NCI-H2171 (cell line): ENCODE measurements at regions not wholly inside any gene's neighbourhood (a gene's known extent, or its start where the extent isn't known, plus 50 kb on each side); places are given as distances from the start of the nearest gene placed in this dataset.

ENCODE experiments used
- DNase-seq: peaks from one replicate; lab custom pipeline; 2025; lab: John Stamatoyannopoulos, UW

DNA sequence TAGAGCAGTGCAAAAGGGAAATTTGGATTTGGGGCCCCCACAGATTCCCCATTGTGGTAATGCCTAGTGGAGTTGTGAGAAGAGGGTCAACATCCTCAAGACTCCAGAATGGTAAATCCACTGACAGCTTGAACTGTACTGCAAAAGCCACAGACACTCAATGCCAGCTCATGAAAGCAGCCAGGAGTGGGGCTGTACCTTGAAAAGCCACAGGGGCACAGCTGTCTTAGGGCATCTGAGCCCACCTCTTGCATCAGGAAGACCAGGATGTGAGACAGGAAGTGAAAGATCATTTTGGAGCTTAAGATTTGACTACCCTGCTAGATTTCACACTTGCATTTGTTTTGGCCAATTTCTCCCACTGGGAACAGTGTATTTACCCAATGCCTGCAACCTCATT lies 1548.9 kb upstream of the PCDH20 start:
- DNase-seq: no peak

DNA sequence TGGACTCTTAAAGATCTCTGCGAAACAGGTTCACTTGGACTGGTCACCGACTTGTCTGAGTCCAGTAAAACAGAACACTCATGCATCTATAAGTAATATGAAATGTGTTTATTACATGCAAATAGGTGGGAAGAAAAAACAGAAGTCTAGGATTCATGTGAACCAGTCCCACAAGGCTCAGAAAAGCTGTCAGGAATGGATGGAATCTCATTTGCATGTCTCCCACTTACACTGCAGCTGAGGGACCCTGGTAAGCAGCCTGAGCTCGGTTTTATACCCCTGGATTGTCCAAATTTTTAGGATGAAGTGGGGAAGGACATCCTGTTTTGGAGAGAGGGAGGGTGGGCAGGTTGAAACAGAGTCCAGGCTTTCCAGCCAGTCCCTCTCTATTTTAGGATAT lies 1545.1 kb upstream of the PCDH20 start:
- DNase-seq: no peak

DNA sequence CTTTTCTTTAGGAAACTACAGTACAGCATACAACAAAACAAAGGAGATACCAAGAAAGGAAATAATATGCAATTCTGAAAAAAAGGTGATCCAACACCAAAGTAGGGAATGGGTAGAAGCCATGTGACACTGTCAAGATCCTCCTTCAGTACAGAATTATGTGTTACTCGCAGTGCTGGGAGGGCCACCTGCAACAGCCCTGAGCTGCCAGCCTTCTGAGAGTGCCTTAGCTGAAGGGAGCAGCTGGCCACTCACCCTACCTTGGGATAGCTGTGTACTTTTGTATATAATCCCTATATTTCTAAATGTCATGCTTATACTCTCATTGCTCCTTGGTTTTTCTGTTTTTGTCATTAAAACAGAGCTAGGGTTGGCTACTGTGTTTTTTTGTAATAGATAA lies 1518.2 kb upstream of the PCDH20 start:
- DNase-seq: no peak

DNA sequence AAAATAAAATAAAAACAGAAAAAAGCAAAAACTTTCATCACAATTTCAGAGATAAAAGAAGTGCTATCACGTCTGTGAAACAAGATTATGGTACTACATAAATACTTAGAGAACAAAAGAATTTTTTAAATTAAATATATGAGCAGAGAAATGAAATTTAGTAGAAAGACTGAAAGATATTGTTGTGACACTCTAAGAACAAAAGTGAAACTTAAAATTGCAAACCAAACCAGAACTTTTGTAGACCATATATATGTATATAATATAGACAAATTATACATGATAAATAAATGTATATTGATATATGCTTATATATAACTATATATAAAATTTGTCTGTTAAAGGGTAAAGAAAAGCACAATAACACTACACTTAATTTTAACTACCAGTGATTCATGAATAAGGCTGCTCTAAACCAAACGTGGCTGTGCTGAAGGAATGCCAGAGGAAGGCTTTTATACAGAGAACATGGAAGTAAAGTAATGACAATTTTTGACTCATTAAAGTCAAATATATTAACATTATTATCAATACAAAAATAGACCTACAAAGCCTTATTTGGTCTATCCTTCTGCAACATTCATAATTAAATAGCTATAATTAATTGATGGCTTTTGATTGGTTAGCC lies 1516.7 kb upstream of the PCDH20 start:
- DNase-seq: no peak

DNA sequence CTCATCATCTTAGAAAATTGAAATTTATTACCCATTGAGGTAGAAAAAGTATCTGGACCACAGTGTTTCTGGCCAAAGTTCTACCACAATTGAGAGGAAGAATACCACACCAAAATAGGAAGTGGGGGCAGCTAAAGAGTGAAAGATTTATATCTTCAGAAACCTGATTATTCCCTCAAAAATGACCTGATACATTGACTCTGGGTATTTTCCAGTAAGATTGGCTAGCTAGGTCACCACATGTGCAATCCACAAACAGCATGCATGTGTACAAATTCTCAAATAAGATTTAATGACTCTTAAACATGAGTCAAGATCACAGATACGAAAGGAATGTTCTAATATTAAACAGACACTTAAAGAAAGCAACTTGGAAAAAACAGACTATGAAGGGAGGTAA lies 1516.2 kb upstream of the PCDH20 start:
- DNase-seq: no peak

DNA sequence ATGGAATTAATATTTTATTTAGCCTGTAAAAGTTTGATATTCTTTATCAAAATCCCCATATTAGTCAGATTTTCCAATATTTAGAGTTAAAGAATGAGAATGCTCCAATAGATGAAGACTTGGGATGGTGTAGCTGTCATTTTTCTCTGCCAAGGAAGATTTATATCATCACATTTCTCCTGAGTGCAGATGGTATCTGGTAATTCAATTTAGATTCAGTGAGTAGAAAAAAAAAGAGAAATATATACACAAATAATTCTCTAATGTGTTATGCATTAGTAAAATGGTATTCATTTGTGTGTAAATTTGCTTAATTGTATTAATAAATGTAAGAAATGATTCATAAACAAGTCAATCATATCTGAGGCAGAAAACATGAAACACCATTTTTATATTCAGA lies 1508.7 kb upstream of the PCDH20 start:
- DNase-seq: no peak

DNA sequence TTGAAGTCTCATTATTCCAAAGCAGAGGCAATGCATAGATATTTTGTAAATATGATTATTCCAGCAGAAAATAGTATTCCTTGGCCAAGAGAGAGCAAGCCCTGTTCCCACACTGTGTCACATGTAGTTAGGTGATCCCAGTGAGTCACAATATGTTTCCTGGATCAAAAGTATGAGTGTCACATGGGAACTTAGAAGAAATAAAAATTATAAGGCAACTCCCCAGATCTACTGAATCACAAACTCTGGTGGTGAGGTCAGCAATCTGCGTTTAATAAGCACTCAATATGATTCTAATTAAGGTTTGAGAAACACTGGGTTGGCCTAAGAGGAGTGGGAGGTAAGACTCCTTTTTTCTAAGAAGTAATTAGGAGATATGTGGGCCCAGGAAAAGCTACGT lies 1504.5 kb upstream of the PCDH20 start:
- no peak for DNase-seq

DNA sequence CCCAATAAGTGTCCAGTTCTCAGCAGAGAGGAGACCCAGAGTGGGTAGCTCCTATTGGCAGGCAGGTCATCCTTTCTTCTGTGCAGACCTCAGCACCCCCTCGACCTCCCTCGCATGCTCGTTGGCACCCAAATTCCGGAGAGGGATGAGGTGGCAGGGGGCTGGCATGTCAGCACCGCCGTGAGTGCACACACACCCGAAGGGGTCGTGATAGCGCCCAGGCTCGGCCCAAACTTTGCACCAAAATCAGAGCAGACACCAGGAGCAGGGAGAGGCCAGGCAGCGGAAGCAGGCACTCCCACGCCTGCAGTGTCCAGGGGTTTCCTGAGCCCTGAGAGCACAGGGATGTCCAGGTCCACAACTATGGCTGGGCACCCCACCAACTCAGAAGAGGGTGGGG lies 1503.8 kb upstream of the PCDH20 start:
- DNase-seq: no peak

DNA sequence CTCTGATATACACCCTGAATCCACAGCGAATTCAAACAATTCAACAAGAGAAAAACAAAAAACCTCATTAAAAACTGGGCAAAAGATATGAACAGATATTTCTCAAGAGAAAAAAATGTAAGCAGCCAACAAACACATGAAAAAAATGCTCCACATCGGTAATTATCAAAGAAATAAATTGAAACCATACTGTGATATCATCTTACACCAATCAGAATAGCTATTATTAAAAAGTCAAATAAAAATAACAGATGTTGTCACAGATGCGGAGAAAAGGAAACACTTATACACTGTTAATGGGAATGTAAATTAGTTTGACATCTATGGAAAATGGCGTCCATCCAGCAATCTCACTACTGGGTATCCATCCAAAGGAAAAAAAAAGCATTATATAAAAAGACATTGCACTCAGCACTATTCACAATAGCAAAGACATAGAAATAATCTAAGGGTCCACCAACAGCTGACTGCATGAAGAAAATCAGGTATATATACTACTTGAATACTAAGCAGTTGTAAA lies 1495.0 kb upstream of the PCDH20 start:
- DNase-seq: no peak

DNA sequence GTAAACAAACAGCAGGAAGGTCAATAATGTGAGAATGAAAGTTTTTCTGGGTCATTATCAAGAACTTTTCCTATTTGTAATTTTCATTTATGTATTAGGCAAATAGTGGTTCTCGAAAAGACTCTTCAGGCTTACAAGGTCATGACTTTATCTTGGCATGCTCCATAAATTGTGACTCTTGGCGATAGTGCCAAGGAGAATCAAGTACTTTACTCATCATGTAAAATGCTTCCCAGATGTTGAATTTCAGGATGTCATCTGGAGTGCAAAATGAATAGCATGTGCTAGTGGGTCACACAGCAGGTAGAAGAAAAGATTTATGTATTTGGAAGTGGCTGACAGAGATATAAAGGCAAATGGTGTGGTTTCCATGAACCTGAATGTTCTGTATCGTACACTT lies 1492.7 kb upstream of the PCDH20 start:
- DNase-seq: no peak

DNA sequence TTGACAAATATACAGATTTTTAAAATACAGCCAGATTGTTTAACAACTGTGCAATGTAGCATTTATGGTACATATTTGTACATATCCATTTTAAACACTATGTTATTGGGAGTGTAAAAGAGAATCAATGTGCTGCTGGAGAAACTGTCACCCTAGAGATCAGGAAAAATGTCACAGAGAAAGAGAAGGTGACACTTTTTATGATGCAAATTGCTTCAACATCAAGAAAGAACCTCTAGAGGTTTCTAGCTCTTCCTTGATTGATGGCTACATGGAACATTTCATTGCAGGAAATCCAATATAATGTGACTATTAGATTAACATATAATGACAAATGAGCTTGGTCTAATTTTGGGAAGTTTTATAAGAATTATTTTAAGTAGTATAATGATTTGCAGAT lies 1491.2 kb upstream of the PCDH20 start:
- DNase-seq: no peak

DNA sequence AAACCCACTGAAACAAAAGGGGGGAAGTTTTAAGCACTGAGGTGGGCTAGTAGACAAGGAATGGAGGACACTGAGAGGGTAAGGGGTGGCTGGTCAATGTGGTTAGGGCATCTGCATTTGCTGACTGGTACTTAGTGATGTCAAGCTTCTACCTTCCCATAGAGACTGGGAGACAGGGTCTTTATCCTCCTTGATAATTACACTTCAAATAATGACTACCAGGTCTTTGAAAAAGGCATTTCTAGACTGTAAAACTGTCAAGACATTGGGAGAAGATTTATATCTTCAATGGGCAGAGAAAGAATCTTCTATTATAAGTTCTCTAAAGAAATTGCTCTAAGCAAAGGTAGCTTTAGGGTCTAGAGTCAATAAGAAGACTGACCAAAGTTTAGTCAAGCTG lies 1490.8 kb upstream of the PCDH20 start:
- DNase-seq: no peak

DNA sequence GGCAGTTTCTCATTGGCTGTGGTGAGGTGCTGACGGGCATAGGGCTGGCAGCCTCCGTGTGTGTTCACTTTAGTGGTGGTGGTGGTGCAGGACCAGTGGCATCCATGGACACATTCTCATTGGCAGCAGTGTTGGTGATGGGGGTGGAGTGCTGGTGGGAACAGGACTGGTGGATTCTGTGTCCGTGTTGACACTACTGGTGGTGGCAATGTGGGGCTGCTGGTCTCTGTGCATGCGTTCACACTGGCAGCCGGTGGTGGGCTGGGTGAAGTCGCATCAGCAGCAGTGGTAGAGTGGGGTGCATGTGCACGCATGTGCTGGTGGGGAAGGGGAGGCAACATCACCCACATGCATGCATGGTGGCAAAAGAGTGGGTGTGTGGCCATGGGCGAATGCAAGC lies 1471.4 kb upstream of the PCDH20 start:
- DNase-seq: no peak

DNA sequence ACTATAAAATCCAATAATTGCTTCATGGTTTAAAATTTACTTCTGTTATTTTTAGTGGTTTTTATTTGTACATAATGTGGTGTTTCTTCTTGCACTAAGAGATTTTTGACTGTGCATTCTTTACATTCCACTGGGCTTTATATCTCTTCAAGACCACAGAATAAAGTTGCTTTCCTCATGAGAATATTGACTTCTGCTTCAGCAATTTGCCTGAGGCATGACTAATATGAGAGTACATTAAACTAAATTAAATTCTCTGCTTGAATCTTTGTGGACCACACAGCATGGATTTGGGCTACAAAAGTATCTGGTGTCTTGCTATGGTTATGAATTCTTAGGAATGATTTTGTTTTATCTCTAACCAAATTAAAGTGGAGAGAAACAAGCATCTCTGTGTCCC lies 1463.4 kb upstream of the PCDH20 start:
- no peak for DNase-seq

DNA sequence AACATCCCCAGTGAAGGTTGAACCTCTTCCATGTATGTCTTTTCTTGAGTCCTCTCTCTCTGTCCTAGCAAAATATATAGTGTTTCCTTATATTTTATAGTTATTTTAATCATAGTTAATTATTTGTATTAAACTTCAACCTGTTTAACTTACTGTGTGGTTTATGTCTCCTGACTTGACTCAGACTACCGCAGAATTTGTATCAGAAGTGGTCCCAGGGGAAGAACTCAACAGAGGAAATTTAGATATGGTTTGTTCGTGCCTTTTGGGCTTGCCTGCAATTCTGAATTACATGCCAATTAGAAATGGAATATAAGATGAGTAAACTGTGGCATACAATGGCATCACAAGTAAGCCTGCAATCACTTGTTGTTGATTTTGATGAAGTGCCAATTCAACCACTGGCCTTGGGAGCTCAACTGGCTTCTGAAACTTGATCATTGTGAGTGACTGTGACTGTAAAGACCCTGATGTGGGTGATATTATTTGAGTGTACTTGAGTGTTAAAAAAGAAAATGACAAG lies 1459.5 kb upstream of the PCDH20 start:
- DNase-seq: no peak

DNA sequence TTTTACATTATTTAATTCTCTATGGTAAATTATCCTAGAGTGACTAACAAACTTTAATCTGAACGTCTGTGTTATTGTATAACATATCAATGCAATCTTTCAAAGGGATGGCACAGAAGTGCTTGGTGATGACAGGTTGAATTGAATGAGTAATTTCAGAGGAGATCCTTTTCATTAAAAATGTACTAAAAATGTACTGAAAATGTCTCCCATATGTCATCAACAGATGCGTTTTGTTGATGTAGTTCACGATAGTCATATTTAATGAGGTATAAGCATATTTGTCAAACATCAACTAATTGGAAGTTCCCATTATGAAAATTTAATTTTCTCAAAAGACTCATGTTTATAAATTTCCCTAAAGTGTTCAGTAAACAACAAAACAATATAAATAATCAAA lies 1434.7 kb upstream of the PCDH20 start:
- no peak for DNase-seq

DNA sequence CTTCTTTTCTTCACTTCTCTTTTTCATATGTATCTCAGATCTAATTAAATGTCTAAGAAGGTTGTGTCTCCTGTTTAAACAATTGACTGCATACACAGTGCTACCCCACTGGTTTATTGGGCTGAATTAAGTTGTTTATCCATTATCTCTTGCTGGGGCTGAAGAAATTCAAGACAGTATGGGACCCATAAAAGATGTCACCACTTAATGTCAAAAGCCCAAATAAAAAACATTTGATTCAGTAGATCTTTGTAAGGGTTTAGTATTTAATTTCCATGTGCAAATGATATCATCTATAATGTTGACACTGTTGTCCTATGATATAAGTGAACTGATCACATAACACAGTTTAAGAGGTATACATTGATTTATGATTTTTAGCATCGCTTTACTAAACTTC lies 1431.9 kb upstream of the PCDH20 start:
- DNase-seq: no peak

DNA sequence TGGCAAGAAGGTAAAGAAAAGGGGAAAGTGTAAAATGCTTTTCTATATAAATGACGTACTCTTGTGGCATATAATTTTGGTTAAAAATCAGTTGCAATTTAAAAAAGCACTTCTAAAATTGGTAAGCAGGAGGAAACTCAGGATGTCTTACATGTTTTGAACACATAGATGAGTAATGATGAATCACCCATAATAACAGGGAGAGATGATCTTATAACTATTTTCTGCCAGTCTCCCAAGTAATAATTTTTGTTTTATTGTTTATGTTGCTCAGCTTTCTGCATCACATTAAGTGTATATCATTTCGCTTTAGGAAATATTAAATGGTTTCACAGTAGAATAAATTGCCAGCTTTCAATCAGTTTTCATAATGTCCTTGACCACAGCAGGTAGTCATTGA lies 1430.7 kb upstream of the PCDH20 start:
- no peak for DNase-seq

DNA sequence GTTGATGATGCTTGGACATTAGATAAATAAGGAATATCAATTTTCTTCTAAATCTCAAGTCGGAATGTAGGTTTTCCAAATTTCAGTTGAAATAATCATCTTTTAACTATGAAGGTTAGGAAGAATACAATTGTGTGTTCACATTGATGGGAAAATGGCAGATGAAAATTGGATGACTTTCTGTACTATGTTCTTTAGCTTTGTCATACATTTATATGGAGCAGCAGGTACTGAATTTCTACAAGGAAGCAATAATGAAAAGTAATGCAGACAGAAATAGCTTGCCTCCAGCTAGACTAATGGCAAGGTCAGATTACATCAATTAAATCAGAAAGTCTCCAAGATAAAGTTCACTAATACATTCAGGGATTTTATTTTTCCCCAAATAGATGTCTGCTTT lies 1423.7 kb upstream of the PCDH20 start:
- DNase-seq: no peak

DNA sequence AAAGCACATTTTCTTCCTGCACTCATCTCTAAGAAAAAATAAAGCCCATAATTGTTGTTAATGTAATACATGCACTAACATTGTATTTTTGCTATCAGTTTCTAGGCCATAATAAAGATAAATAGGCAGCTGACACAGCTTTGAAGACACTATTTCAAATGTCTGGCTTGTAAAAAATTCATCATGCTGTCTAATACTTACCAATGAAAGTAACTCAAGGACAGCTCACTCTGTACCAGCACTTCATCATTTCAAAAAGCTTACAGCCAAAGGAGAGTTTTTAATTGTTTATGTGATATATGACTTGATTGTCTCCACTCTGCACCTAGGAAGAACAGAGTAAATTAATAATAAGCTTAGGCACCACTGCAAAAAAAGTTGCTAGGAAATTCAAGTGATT lies 1423.3 kb upstream of the PCDH20 start:
- no peak for DNase-seq

DNA sequence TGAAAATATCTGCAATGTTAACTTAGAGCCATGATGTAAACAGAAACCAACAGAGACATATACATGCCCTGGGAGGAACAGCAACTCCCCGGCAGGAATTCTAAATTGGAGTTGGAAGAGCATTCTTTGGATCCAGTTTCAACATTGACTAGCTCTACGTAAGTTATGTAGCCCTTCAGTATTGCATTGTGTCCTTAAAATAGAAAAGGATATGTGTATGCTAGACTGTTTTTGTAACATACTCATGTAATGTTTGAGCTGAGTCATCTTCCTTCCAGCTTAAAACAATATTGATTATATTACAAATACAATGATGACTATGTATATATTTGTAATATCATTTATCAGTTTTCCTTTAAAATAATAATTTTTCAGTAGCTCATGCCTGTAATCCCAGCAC lies 1422.2 kb upstream of the PCDH20 start:
- DNase-seq: no peak

DNA sequence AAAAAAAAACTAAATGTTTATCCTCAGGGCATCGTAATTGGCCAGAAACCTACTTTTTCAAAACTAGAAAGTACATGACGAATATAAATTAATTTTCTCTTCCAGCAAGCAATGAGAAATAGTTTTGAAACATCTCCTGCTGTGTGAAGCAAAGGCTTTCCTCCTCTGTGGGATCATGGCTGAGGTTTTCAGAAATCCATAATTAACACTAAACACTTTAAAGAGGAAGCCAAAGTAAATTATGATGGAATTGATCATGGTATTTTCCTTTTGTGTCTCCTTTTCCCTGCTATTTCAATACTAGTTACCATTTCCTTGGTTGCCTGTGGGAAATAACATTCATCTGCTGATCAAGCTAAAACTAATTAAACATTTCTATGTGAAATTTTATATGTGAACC lies 1413.8 kb upstream of the PCDH20 start:
- DNase-seq: no peak

DNA sequence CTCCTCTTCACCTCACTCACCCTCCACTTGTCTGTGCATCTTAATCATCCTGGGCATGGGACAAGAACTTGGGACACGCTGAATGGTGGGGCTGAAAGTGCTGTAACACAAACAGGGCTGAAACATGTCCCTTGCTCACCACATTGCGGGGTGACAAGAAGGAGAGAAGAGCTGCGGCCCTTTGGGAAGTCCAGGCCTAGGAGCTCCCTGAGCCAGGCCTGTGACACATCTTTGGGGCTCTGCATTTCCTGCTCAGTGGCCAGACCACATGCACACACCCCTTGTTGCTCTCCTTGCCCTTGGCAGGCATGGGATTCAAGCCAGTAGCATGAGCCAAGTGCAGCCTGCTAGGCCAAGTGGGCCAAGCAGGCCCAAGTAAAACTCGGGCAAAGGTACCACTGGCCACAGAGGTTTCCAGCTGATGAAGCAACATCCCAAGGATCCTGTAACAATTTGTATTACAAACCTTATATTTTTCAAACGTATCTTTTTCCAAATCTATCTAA lies 1384.3 kb upstream of the PCDH20 start:
- no peak for DNase-seq

DNA sequence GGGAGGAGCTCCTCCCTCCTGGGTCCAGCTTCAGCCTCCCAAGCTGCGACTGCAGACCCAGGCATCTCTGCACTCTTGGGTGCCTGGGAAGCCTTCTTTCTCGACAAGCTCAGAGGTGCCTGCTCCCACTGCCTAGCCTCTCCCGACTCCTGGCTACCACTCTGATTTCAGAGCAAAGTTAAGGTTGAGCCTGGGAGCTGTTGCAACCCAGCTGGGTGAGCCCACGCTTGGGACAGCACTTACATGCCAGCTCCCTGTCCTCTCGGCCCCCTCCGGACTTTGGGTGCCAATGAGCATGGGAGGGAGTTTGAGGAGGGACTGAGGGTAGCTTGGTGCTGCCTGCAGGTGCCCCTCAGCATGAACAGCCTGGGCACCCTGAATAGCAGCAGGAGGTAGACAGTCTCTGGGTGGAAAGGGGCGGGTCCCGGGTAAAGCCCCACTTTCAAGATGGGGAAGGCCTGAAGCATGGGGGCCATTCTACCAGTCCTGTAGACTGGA lies 1383.4 kb upstream of the PCDH20 start:
- DNase-seq: no peak
